Effector memory CD8-positive, alpha-beta T cell (primary cell): ENCODE measurements at regions not wholly inside any gene's neighbourhood (a gene's known extent, or its start where the extent isn't known, plus 50 kb on each side); places are given as distances from the start of the nearest gene placed in this dataset.

Source experiments
- ATAC-seq: fragments of 150-1000 bp; cut with Tn5 transposase; replicated peaks from 2 replicates; pipeline ENCODE4 v1.10.0; 2021; ENCODE audit warnings: mild to moderate bottlenecking, moderate library complexity
- DNase-seq, 3 experiments: peaks; one replicate each; pipeline ENCODE4 v3.0.0; 2021
- H3K27ac Mint-ChIP-seq, 2 donors: one replicate each; pipeline ENCODE4 v1.8.0; 2022; ENCODE audit warnings: mild to moderate bottlenecking in 2 of 2, mixed read lengths in 2 of 2, moderate library complexity in 2 of 2
- H3K27me3 Mint-ChIP-seq, 2 donors: one replicate each; pipeline ENCODE4 v1.8.0; 2022; ENCODE audit warnings: mixed read lengths in 2 of 2
- H3K36me3 Mint-ChIP-seq: one replicate; pipeline ENCODE4 v1.8.0; 2022; ENCODE audit warnings: mild to moderate bottlenecking, moderate library complexity, mixed read lengths; ENCODE audit not compliant: insufficient read depth
- H3K4me1 Mint-ChIP-seq, 2 donors: one replicate each; pipeline ENCODE4 v1.8.0; 2022; ENCODE audit warnings: low read depth in 2 of 2, mixed read lengths in 2 of 2
- H3K4me3 Mint-ChIP-seq, 2 donors: one replicate each; pipeline ENCODE4 v1.8.0; 2022; ENCODE audit warnings: mild to moderate bottlenecking in 2 of 2, mixed read lengths in 2 of 2, moderate library complexity in 2 of 2
- H3K9me3 Mint-ChIP-seq, 2 donors: one replicate each; pipeline ENCODE4 v1.8.0; 2022; ENCODE audit warnings: mixed read lengths in 2 of 2

- ATAC-seq (no peak), DNase-seq (no peak)
- H3K4me1 Mint-ChIP-seq, result no peaks in the 10 kb centered on the region
- no peaks in the 10 kb centered on the region for H3K27me3 Mint-ChIP-seq
- no peak overlapping the region for H3K4me3 Mint-ChIP-seq
- H3K9me3 Mint-ChIP-seq, result peaks cover 6 to 14% of the 10 kb centered on the region in 2 donors
- H3K36me3 Mint-ChIP-seq, result no peaks in the 10 kb centered on the region
- no peak overlapping the region for H3K27ac Mint-ChIP-seq
Observed at GRCh38 chr1:195415584-195415983, 1192.7 kb downstream of the KCNT2 start.

DNA sequence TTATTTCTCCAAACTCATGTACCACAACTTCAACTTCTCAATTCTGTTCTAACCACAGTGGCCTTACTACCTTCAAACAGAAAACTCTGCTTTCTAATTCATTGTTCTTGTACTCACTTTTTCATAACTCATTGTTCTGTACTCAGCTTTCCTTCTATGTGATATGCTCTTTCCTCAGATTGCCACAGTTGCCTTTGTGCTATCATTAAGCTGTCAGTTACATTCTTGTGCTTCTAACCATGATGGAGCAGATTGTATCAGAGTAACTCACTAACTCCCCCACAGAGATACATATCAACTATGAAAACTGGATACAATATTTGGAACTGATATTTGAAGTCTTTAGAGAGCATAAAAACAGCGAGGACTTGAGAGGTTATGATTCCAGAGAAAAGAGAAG lies 1213.7 kb downstream of the KCNT2 start:
- peaks cover 6 to 10% of the 10 kb centered on the region in 2 donors for H3K9me3 Mint-ChIP-seq
- no peak overlapping the region for H3K27ac Mint-ChIP-seq
- no peaks in the 10 kb centered on the region for H3K36me3 Mint-ChIP-seq
- ATAC-seq (no peak), DNase-seq (no peak)
- no peaks in the 10 kb centered on the region for H3K27me3 Mint-ChIP-seq
- no peaks in the 10 kb centered on the region for H3K4me1 Mint-ChIP-seq
- no peak overlapping the region for H3K4me3 Mint-ChIP-seq

DNA sequence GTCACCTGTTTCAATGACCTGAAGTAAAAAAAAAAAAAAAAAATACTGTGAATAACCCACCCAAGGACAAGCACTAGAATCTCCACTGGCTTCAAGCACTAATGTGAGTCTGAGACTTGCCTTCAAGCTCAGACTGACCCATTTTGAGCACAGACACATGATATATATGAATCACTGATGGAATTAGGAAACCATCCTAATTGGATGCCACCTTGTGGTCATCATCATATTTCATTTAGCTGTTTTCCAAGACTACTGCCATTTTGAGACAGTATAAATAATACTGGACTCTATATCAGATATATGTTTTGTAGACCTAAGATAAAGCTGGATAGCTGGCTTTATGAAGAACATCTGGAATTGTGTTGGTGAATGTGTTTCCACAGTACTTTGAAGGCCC lies 1232.0 kb downstream of the KCNT2 start:
- no peaks in the 10 kb centered on the region for H3K36me3 Mint-ChIP-seq
- DNase-seq, result no peak
- no peaks in the 10 kb centered on the region for H3K4me1 Mint-ChIP-seq
- no peak for ATAC-seq
- no peaks in the 10 kb centered on the region for H3K27me3 Mint-ChIP-seq
- no peak overlapping the region for H3K4me3 Mint-ChIP-seq
- no peaks in the 10 kb centered on the region for H3K9me3 Mint-ChIP-seq
- no peak overlapping the region for H3K27ac Mint-ChIP-seq

GRCh38 chr1:195373856-195374255 lies 1234.4 kb downstream of the KCNT2 start:
- H3K36me3 Mint-ChIP-seq, result no peaks in the 10 kb centered on the region
- H3K9me3 Mint-ChIP-seq, result no peaks in the 10 kb centered on the region
- no peak overlapping the region for H3K27ac Mint-ChIP-seq

DNA sequence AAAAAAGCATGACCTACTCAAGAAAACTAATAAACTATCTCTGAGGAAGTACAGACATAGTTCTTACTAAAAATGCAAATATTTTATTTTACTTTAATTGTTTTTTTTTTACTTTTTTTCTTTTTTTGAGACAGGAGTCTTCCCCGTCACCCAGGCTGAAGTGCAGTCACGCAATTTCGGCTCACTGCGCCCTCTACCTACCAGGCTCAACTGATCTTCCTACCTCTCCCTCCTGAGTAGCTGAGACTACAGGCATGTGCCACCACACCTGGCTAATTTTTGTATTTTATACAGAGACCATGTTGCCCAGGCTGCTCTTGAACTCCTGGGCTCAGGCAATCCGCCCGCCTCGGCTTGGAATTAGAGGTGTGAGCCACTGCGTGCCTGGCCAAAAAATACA lies 1263.1 kb downstream of the KCNT2 start:
- no peak overlapping the region for H3K27ac Mint-ChIP-seq
- no peaks in the 10 kb centered on the region for H3K4me1 Mint-ChIP-seq
- DNase-seq (no peak), ATAC-seq (no peak)
- H3K9me3 Mint-ChIP-seq, result peaks cover 3 to 5% of the 10 kb centered on the region in 2 donors
- no peaks in the 10 kb centered on the region for H3K27me3 Mint-ChIP-seq
- no peak overlapping the region for H3K4me3 Mint-ChIP-seq
- H3K36me3 Mint-ChIP-seq, result no peaks in the 10 kb centered on the region

More at GRCh38 chr1:195373856-195374255, 1234.4 kb downstream of the KCNT2 start:
- no peaks in the 10 kb centered on the region for H3K27me3 Mint-ChIP-seq
- DNase-seq (no peak), ATAC-seq (no peak)
- H3K4me3 Mint-ChIP-seq, result no peak overlapping the region
- no peaks in the 10 kb centered on the region for H3K4me1 Mint-ChIP-seq

DNA sequence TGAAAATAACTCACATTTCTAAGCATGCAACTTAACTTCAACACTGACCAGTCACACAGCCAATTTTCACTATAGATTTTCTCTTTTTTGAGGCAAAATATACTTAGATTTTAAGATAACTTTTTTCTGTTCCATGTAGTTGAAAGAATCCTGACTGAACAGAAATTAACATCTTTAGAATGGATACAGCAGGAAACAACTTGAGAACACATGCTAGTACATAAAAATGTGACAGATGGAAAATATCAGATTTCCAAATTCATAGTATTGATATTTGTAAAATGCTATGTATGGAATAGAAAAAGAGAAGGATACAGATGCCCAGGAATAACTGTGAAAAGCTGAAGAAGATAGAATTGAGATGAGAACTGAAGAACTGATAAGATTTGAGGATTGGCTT lies 1270.6 kb downstream of the KCNT2 start:
- DNase-seq (no peak), ATAC-seq (no peak)
- Mint-ChIP-seq H3K27me3 (no peaks in the 10 kb centered on the region), H3K27ac (no peak overlapping the region), H3K4me1 (no peaks in the 10 kb centered on the region), H3K36me3 (no peaks in the 10 kb centered on the region), H3K9me3 (peaks cover 1 to 5% of the 10 kb centered on the region in 2 donors), H3K4me3 (no peak overlapping the region)

- Mint-ChIP-seq H3K4me3 (no peak overlapping the region), H3K27me3 (no peaks in the 10 kb centered on the region)
Observed at GRCh38 chr1:195336812-195337211, 1271.4 kb downstream of the KCNT2 start.

DNA sequence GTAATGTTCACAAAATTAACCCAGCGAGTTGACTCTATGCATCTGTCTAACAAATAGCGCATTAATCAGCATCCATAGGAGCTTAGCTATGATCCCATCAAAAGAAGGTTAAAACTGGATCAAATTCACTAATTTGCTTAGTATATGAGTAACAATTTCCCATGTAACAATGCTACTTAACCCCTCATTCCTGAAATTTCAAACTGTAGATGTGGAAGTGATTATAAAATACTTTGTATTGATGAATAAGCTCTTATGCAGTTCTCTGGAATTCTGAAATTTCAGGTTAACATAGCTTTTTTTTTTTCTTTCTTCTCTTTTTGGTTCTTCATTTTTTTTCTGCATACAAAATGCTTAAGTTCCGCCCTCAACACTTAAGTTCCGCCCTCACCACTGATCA lies 1272.7 kb downstream of the KCNT2 start:
- Mint-ChIP-seq H3K4me1 (no peaks in the 10 kb centered on the region), H3K27ac (no peak overlapping the region), H3K4me3 (no peak overlapping the region), H3K36me3 (no peaks in the 10 kb centered on the region), H3K27me3 (no peaks in the 10 kb centered on the region), H3K9me3 (no peaks in the 10 kb centered on the region)
- DNase-seq (no peak), ATAC-seq (no peak)

More at GRCh38 chr1:195336812-195337211, 1271.4 kb downstream of the KCNT2 start:
- DNase-seq (no peak), ATAC-seq (no peak)
- peaks cover 0 to 3% of the 10 kb centered on the region in 2 donors for H3K9me3 Mint-ChIP-seq
- no peaks in the 10 kb centered on the region for H3K36me3 Mint-ChIP-seq
- H3K27ac Mint-ChIP-seq, result no peak overlapping the region
- no peaks in the 10 kb centered on the region for H3K4me1 Mint-ChIP-seq

DNA sequence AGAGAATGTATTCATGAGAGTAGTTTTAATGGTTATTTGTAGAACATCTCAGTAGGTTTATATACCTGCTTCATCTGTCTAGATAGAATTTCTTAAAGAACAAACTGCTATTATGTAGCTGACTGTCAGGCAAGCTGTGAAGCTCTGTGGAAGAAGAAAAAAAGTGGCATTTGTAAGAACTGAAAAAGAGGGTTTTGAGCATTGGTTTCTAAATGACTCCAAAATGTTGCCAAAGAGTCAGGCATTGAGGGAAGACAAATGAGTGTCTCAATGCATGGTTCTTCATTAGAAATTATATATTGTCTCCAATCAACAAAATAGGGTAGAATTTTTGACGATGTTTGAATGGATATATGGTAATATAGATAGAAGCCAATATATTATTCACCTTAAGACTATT lies 1276.1 kb downstream of the KCNT2 start:
- Mint-ChIP-seq H3K36me3 (no peaks in the 10 kb centered on the region), H3K9me3 (no peaks in the 10 kb centered on the region), H3K27me3 (no peaks in the 10 kb centered on the region), H3K27ac (no peak overlapping the region), H3K4me3 (no peak overlapping the region), H3K4me1 (no peaks in the 10 kb centered on the region)
- ATAC-seq (no peak), DNase-seq (no peak)

GRCh38 chr1:195328681-195329080 lies 1279.6 kb downstream of the KCNT2 start:
- Mint-ChIP-seq H3K36me3 (no peaks in the 10 kb centered on the region), H3K4me3 (no peak overlapping the region), H3K4me1 (no peaks in the 10 kb centered on the region), H3K27me3 (no peaks in the 10 kb centered on the region), H3K9me3 (peaks cover 0 to 1% of the 10 kb centered on the region in 2 donors), H3K27ac (no peak overlapping the region)
- no peak for ATAC-seq
- no peak for DNase-seq

DNA sequence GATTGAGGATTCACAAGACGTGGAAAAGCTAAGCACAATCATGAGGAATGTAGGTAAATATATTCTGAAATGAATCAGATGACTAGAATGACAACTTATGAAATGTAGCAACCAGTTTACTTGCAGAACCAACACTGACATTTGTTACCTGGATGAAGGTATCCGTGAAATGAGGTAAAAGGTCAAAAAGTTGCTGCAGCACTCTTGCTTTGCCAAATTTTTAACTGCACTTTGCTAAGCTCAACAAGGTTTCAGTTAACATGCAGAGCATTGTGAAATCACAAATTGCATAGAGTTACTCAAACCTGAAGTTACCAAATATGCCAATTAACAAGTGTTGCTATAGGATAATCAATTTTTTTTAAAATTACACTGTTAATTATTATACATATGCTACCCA lies 1280.1 kb downstream of the KCNT2 start:
- no peaks in the 10 kb centered on the region for H3K27me3 Mint-ChIP-seq
- H3K4me3 Mint-ChIP-seq, result no peak overlapping the region
- ATAC-seq (no peak), DNase-seq (no peak)
- no peak overlapping the region for H3K27ac Mint-ChIP-seq
- no peaks in the 10 kb centered on the region for H3K36me3 Mint-ChIP-seq
- no peaks in the 10 kb centered on the region for H3K4me1 Mint-ChIP-seq
- H3K9me3 Mint-ChIP-seq, result peaks cover 0 to 1% of the 10 kb centered on the region in 2 donors

GRCh38 chr1:195327361-195327760 lies 1280.9 kb downstream of the KCNT2 start:
- H3K27ac Mint-ChIP-seq, result no peak overlapping the region
- no peak overlapping the region for H3K4me3 Mint-ChIP-seq
- peaks cover 0 to 1% of the 10 kb centered on the region in 2 donors for H3K9me3 Mint-ChIP-seq
- no peaks in the 10 kb centered on the region for H3K36me3 Mint-ChIP-seq
- no peaks in the 10 kb centered on the region for H3K27me3 Mint-ChIP-seq
- DNase-seq, result no peak
- ATAC-seq, result no peak
- no peaks in the 10 kb centered on the region for H3K4me1 Mint-ChIP-seq

GRCh38 chr1:195326325-195326724 lies 1281.9 kb downstream of the KCNT2 start:
- DNase-seq, result no peak
- ATAC-seq, result no peak
- Mint-ChIP-seq H3K4me3 (no peak overlapping the region), H3K27me3 (no peaks in the 10 kb centered on the region), H3K9me3 (peaks cover 0 to 1% of the 10 kb centered on the region in 2 donors), H3K4me1 (no peaks in the 10 kb centered on the region), H3K36me3 (no peaks in the 10 kb centered on the region), H3K27ac (no peak overlapping the region)

GRCh38 chr1:195325181-195325580 lies 1283.1 kb downstream of the KCNT2 start:
- no peak overlapping the region for H3K4me3 Mint-ChIP-seq
- H3K9me3 Mint-ChIP-seq, result peaks cover 0 to 1% of the 10 kb centered on the region in 2 donors
- no peaks in the 10 kb centered on the region for H3K27me3 Mint-ChIP-seq
- H3K27ac Mint-ChIP-seq, result no peak overlapping the region
- H3K36me3 Mint-ChIP-seq, result no peaks in the 10 kb centered on the region
- DNase-seq, result no peak
- no peaks in the 10 kb centered on the region for H3K4me1 Mint-ChIP-seq
- ATAC-seq, result no peak

- no peak for ATAC-seq
- Mint-ChIP-seq H3K9me3 (peaks cover 0 to 3% of the 10 kb centered on the region in 2 donors), H3K4me3 (no peak overlapping the region), H3K36me3 (no peaks in the 10 kb centered on the region), H3K27me3 (no peaks in the 10 kb centered on the region), H3K4me1 (no peaks in the 10 kb centered on the region), H3K27ac (no peak overlapping the region)
- no peak for DNase-seq
Observed at GRCh38 chr1:195306281-195306680, 1302.0 kb downstream of the KCNT2 start.
